ENCODE measurements at regions not wholly inside any gene's neighbourhood (a gene's known extent, or its start where the extent isn't known, plus 50 kb on each side); places are given as distances from the start of the nearest gene placed in this dataset.

DNA sequence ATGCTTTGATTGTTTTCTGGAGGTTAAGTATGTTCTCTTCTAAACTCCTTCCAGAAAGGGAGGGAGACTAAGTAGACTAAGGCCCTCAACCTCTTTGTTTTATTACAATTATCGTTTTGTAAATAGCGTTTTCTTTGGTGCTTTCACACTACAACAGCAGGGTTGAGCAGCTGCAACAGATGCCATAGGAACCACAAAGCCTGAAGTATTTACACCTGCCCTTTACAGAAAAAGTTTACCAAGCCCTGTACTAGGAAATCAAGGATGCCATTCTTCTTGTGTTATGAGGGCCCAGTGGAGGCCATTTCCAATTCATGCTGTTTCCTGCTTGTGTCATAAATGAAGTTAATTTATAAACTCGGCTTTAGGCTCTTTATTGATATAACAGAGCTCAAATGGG lies 914.8 kb downstream of the DCDC2C start:
- Histone ChIP-seq H3K9me2 (replicated peaks; ENCODE audit: control insufficient read depth, low read length) (no peaks in the 10 kb centered on the region), H3F3A (ENCODE audit: control insufficient read depth, insufficient read depth) (no peaks in the 10 kb centered on the region), H3K9me3 (ENCODE audit: control insufficient read depth, insufficient read depth, low read length) (no peaks in the 10 kb centered on the region; the same call in 1 of the 2 replicates), H3K4me1 (ENCODE audit: control insufficient read depth, low read length) (no peaks in the 10 kb centered on the region), H3K27ac (ENCODE audit: low read depth, low read length) (no peak overlapping the region), H3K79me2 (ENCODE audit: control insufficient read depth, low read length) (no peaks in the 10 kb centered on the region), H3K4me3 (ENCODE audit: low read length) (no peak overlapping the region), H3K4me2 (ENCODE audit: low read length) (no peak overlapping the region), H3K36me3 (ENCODE audit: control insufficient read depth, low read length) (no peaks in the 10 kb centered on the region), H4K20me1 (ENCODE audit: control insufficient read depth, insufficient read depth, low read depth, low read length) (no peaks in the 10 kb centered on the region), H3K27me3 (ENCODE audit: control insufficient read depth, low read length) (no peaks in the 10 kb centered on the region)
- no peak for TF ChIP-seq EZH2phosphoT487 (IDR thresholded peaks at IDR 0.05; ENCODE audit: borderline replicate concordance, low read length)
- no peak for TF ChIP-seq CTCF (IDR thresholded peaks at IDR 0.05; ENCODE audit: low read depth, low read length, poor library complexity, severe bottlenecking)

DNA sequence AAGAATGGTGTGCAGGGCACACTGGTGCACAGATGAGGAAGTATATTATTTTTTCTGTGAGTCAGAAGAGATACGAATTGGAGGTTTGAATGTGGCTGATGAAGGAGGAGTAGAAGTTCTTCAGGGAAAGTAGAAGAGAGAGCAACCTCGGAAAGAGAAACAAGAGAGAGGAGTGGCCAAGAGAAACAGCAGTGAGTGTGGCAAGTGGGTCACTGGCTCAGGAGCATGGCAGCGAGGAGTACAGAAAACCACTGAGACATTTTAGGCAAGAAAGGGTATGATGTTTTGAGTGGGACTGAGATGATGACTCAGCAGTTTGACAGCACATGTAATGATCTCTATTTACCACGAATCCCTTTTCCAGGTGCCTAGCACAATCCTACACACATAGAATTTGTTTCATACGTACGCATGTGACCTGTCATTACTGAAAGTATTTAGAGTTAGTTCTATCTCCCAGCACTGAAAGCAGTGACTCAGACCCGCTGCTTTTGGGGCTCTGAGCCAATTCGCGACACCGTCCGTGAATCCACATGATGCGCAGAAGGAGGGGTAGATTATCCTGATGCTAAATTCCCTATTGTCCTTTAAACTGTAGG lies 915.4 kb downstream of the DCDC2C start:
- H3K9me2 ChIP-seq (replicated peaks; ENCODE audit: control insufficient read depth, low read length), result no peaks in the 10 kb centered on the region
- H3K4me1 ChIP-seq (ENCODE audit: control insufficient read depth, low read length), result no peaks in the 10 kb centered on the region
- no peak overlapping the region for H3K4me2 ChIP-seq (ENCODE audit: low read length)
- H4K20me1 ChIP-seq (ENCODE audit: control insufficient read depth, insufficient read depth, low read depth, low read length), result no peaks in the 10 kb centered on the region
- no peaks in the 10 kb centered on the region for H3F3A ChIP-seq (ENCODE audit: control insufficient read depth, insufficient read depth)
- no peaks in the 10 kb centered on the region for H3K36me3 ChIP-seq (ENCODE audit: control insufficient read depth, low read length)
- TF ChIP-seq EZH2phosphoT487 (IDR thresholded peaks at IDR 0.05; ENCODE audit: borderline replicate concordance, low read length), result no peak
- no peak for TF ChIP-seq CTCF (IDR thresholded peaks at IDR 0.05; ENCODE audit: low read depth, low read length, poor library complexity, severe bottlenecking)
- no peak overlapping the region for H3K27ac ChIP-seq (ENCODE audit: low read depth, low read length)
- no peak overlapping the region for H3K4me3 ChIP-seq (ENCODE audit: low read length)
- H3K79me2 ChIP-seq (ENCODE audit: control insufficient read depth, low read length), result no peaks in the 10 kb centered on the region
- no peaks in the 10 kb centered on the region; the same call in 1 of the 2 replicates for H3K9me3 ChIP-seq (ENCODE audit: control insufficient read depth, insufficient read depth, low read length)
- H3K27me3 ChIP-seq (ENCODE audit: control insufficient read depth, low read length), result no peaks in the 10 kb centered on the region

DNA sequence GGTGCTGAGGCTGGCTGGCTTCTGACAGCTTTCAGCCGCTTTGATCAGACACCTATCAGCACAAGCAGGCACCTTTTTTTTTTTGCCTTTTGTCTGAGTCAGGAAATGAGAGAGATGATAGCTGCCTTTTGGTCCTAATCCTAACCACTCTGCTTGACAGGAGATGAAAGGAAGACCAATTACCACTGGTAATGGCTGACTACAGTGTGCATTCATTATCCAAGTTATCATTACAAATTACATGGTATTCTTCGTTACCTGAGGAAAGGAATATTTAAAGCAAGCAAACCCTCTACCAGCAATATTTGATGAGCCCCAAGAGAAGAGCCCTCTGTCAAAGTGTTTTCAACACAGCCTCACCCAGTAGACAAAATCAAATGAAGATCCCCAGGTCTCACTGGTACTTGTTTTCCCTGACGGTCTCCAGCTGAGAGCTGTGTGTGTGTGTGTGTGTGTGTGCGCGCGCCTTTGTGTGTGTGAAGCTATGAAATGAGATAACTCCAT lies 925.7 kb downstream of the DCDC2C start:
- no peak overlapping the region for H3K4me3 ChIP-seq (ENCODE audit: low read length)
- no peaks in the 10 kb centered on the region for H3K36me3 ChIP-seq (ENCODE audit: control insufficient read depth, low read length)
- no peak overlapping the region for H3K4me2 ChIP-seq (ENCODE audit: low read length)
- H4K20me1 ChIP-seq (ENCODE audit: control insufficient read depth, insufficient read depth, low read depth, low read length), result no peaks in the 10 kb centered on the region
- no peaks in the 10 kb centered on the region for H3K27me3 ChIP-seq (ENCODE audit: control insufficient read depth, low read length)
- no peaks in the 10 kb centered on the region for H3F3A ChIP-seq (ENCODE audit: control insufficient read depth, insufficient read depth)
- no peaks in the 10 kb centered on the region for H3K79me2 ChIP-seq (ENCODE audit: control insufficient read depth, low read length)
- H3K27ac ChIP-seq (ENCODE audit: low read depth, low read length), result no peak overlapping the region
- no peaks in the 10 kb centered on the region for H3K4me1 ChIP-seq (ENCODE audit: control insufficient read depth, low read length)
- no peaks in the 10 kb centered on the region for H3K9me2 ChIP-seq (replicated peaks; ENCODE audit: control insufficient read depth, low read length)
- TF ChIP-seq CTCF (IDR thresholded peaks at IDR 0.05; ENCODE audit: low read depth, low read length, poor library complexity, severe bottlenecking) (no peak), EZH2phosphoT487 (IDR thresholded peaks at IDR 0.05; ENCODE audit: borderline replicate concordance, low read length) (no peak)
- no peaks in the 10 kb centered on the region for H3K9me3 ChIP-seq (ENCODE audit: control insufficient read depth, insufficient read depth, low read length)
